K562 (cell line): ENCODE measurements at regions not wholly inside any gene's neighbourhood (a gene's known extent, or its start where the extent isn't known, plus 50 kb on each side); places are given as distances from the start of the nearest gene placed in this dataset.

Source experiments
- ATAC-seq: fragments of 200-7000 bp; cut with Tn5 transposase; 3 replicates; pipeline ENCODE4 v1.9.1; 2020; ENCODE audit warnings: moderate library complexity
- BruUV-seq: library from RNA; stranded (reverse); fragments of 400-500 nt; replicated peaks from 2 replicates; lab custom pipeline; 2021; lab: Mats Ljungman, UMichigan
- CTCF ChIA-PET: fragments of 300-600 bp; formaldehyde crosslinking; extraction: SDS; loops from one replicate; lab custom pipeline; 2021; ENCODE audit warnings: low intra/inter-chr PET ratio; lab: Yijun Ruan, JAX
- POLR2A ChIA-PET: fragments of 300-600, 350-650 bp; sonication (Branson Sonifier 250); formaldehyde crosslinking; extraction: SDS; loops from one replicate; lab custom pipeline; 2021; ENCODE audit warnings: antibody characterized with exemption, inconsistent platforms; lab: Yijun Ruan, JAX
- DNase-seq, 4 experiments: peaks; one replicate each; pipeline versions ENCODE4 v3.0.0 to v3.0.0-alpha.2; 2011 to 2018; ENCODE audit warnings: low spot score in 3 of 4, mixed read lengths in 3 of 4; ENCODE audit errors: extremely low read depth in 1 of 4
- FAIRE-seq: peaks from 2 replicates; lab custom pipeline; 2011; peaks lifted over from hg19 to GRCh38; lab: Jason Lieb, UNC
- H2AFZ ChIP-seq: 2 replicates; pipeline ENCODE4 v1.6.0; 2011; ENCODE audit warnings: low read depth, low read length, control low read depth, inconsistent platforms
- H3K27ac ChIP-seq: fragments of 200-600 bp; 3 replicates; pipeline ENCODE4 v1.8.0; 2011; ENCODE audit warnings: low read depth, mild to moderate bottlenecking, control low read depth, inconsistent platforms, low read length, moderate library complexity, mixed read lengths; ENCODE audit errors: extremely low read depth
- H3K27me3 ChIP-seq, 2 experiments: fragments of 300-600 bp in 1 of 2; 2 replicates in 1 of 2; 3 replicates in 1 of 2; pipeline versions ENCODE4 v1.6.0 to v1.8.0; 2011; ENCODE audit warnings: inconsistent platforms in 2 of 2, low read length in 2 of 2, mild to moderate bottlenecking in 1 of 2, mixed read lengths in 1 of 2, moderate library complexity in 1 of 2; ENCODE audit not compliant: control insufficient read depth in 2 of 2, insufficient read depth in 2 of 2
- H3K36me3 ChIP-seq: fragments of 300-600 bp; 3 replicates; pipeline ENCODE4 v1.8.0; 2011; ENCODE audit warnings: mild to moderate bottlenecking, low read length, inconsistent platforms; ENCODE audit not compliant: control insufficient read depth, insufficient read depth
- H3K4me1 ChIP-seq, 2 experiments: fragments of 200-600 bp in 1 of 2; replicated peaks in 1 of 2; 2 replicates in 1 of 2; 3 replicates in 1 of 2; pipeline versions ENCODE4 v1.5.1 to v1.8.0; 2011; ENCODE audit warnings: inconsistent platforms in 2 of 2, low read length in 2 of 2, mild to moderate bottlenecking in 1 of 2, mixed read lengths in 1 of 2, moderate library complexity in 1 of 2; ENCODE audit not compliant: control insufficient read depth in 2 of 2, insufficient read depth in 2 of 2
- H3K4me2 ChIP-seq: 2 replicates; pipeline ENCODE4 v1.6.1; 2011; ENCODE audit warnings: low read length, control low read depth, inconsistent platforms, mixed read lengths; ENCODE audit not compliant: insufficient read depth
- H3K4me3 ChIP-seq: fragments of 200-600 bp; sonication (generic), shearing (Covaris generic); 2 replicates; pipeline ENCODE4 v1.5.1; 2016; ENCODE audit warnings: control low read depth, inconsistent platforms
- H3K79me2 ChIP-seq: fragments of 200-600 bp; 3 replicates; pipeline ENCODE4 v1.8.0; 2011; ENCODE audit warnings: low read length, inconsistent platforms; ENCODE audit not compliant: control insufficient read depth, insufficient read depth
- H3K9ac ChIP-seq, 2 experiments: 2 replicates each; pipeline versions ENCODE4 v1.6.0 to v1.6.1; 2011; ENCODE audit warnings: low read depth in 2 of 2, low read length in 2 of 2, control low read depth in 1 of 2, inconsistent platforms in 1 of 2, mild to moderate bottlenecking in 1 of 2, mixed read lengths in 1 of 2; ENCODE audit not compliant: insufficient read depth in 1 of 2
- H3K9me1 ChIP-seq: one replicate; pipeline ENCODE4 v1.6.0; 2011; ENCODE audit warnings: inconsistent platforms, mild to moderate bottlenecking, low read length, moderate library complexity; ENCODE audit not compliant: control insufficient read depth, insufficient read depth
- H3K9me3 ChIP-seq: replicated peaks from 2 replicates; pipeline ENCODE4 v1.5.1; 2011; ENCODE audit warnings: low read depth, low read length, inconsistent platforms; ENCODE audit not compliant: control insufficient read depth, insufficient read depth
- H4K20me1 ChIP-seq: replicated peaks from 2 replicates; pipeline ENCODE4 v1.6.1; 2011; ENCODE audit warnings: low read length, inconsistent platforms, mixed read lengths; ENCODE audit not compliant: control insufficient read depth, insufficient read depth
- CEBPG ChIP-seq, 3 experiments: fragments of 200-800 bp in 1 of 3; sonication (Bioruptor generic) in 1 of 3; sonication (generic) in 1 of 3; formaldehyde crosslinking in 1 of 3; IDR thresholded peaks in 2 of 3; conservative IDR thresholded peaks in 1 of 3; 2 replicates each; pipeline versions ENCODE4 v1.6.1 to v1.8.0; 2016 to 2022; ENCODE audit warnings: missing compliant biosample characterization in 2 of 3, missing genetic modification characterization in 2 of 3, mild to moderate bottlenecking in 1 of 3, missing genetic modification reagents in 1 of 3
- GATAD2A ChIP-seq: fragments of 450-650 bp; IDR thresholded peaks from 2 replicates; pipeline ENCODE4 v1.6.1; 2017
- HINFP ChIP-seq: fragments of 450-650 bp; conservative IDR thresholded peaks from 2 replicates; pipeline ENCODE4 v1.6.1; 2016; ENCODE audit warnings: missing genetic modification characterization, low read depth, mild to moderate bottlenecking, control low read depth, missing compliant biosample characterization
- MXI1 ChIP-seq: IDR thresholded peaks from 2 replicates; pipeline ENCODE4 v1.6.1; 2011; ENCODE audit warnings: low read depth, mild to moderate bottlenecking, improper control_type of control experiment, low read length
- RBM34 ChIP-seq: fragments of 200-400 bp; formaldehyde crosslinking; IDR thresholded peaks from 2 replicates; pipeline ENCODE4 v1.6.1; 2018; ENCODE audit warnings: low read length, borderline replicate concordance; ENCODE audit not compliant: insufficient read depth
- WGBS: fragments of 100-300 bp; shearing (Covaris generic); methylation state at CpG from one replicate; pipeline ENCODE4 v1.1.6; 2016; ENCODE audit warnings: low coverage, mixed read lengths; ENCODE audit not compliant: insufficient coverage; ENCODE audit errors: missing lambda C conversion rate; 5-methylcytosine and 5-hydroxymethylcytosine counted together
- in situ Hi-C: fragments of 300-500 bp; cut with MboI; formaldehyde crosslinking; loops from 4 replicates; pipeline ENCODE4 v1.15.0; 2018; ENCODE audit warnings: inconsistent platforms, mixed read lengths
- intact Hi-C: fragments of 100-400 bp; cut with micrococcal nuclease; formaldehyde crosslinking; loops from 2 replicates; pipeline ENCODE4 v1.14.2; 2022
- TF ChIP-seq, protein P1 (sequence below): fragments of 450-650 bp; IDR thresholded peaks from 2 replicates; pipeline ENCODE4 v1.6.1; 2017; ENCODE audit warnings: mild to moderate bottlenecking, moderate library complexity

DNA sequence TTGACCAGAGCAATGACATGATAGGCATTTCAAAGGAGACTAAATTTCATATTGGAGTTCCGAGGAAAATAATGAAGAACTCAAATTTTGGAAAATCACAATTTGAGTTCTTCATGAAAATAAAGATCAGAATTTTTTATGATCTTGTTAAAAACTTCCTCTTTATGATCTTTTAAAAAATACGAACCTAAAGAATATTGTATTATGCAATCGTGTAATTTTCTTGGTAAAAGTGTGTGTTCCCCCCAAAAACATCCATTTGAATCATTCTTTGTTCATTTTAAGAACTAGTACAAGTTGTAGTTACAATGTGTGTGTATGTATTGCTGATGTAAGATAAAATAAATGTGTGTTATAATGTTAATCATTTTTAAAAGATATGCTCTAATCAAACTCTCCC lies 79.3 kb upstream of the PDK4 start:
- no peaks in the 10 kb centered on the region for H3K36me3 ChIP-seq
- no peak overlapping the region for H3K9ac ChIP-seq
- H3K27me3 ChIP-seq = no peaks in the 10 kb centered on the region
- H3K4me1 ChIP-seq = no peaks in the 10 kb centered on the region
- DNase-seq (no peak), FAIRE-seq (no peak), ATAC-seq (no peak)
- ChIA-PET POLR2A (no interaction called here), CTCF (no interaction called here)
- in situ Hi-C loops = loop anchor here (5.0 kb wide), 1 partner anchor 43 kb away; no protein-coding TSS in a partner anchor
- no peaks in the 10 kb centered on the region for H3K9me3 ChIP-seq
- H3K9me1 ChIP-seq = no peaks in the 10 kb centered on the region
- WGBS = 2% methylated on average over 3 of the region's 3 CpGs
- H3K27ac ChIP-seq = no peak overlapping the region
- intact Hi-C loops = no loop called here
- H3K79me2 ChIP-seq = no peaks in the 10 kb centered on the region
- no peak overlapping the region for H3K4me3 ChIP-seq
- BruUV-seq = no TSS peak
- no peak overlapping the region for H3K4me2 ChIP-seq
- H4K20me1 ChIP-seq = no peaks in the 10 kb centered on the region
- TF ChIP-seq CEBPG (CRISPR knock-in tag; IDR thresholded peaks at IDR 0.05) (no peak), CEBPG (tag; conservative IDR thresholded peaks at IDR 0.05 in 1 of 2, IDR thresholded peaks at IDR 0.05 in 1 of 2) (peak in 1 of 2 experiments; percentile 69; a peak in 2 of 4 replicates), GATAD2A (no peak), HINFP (tag) (no peak), MXI1 (no peak), RBM34 (no peak)
- TF ChIP-seq, protein P1, sequence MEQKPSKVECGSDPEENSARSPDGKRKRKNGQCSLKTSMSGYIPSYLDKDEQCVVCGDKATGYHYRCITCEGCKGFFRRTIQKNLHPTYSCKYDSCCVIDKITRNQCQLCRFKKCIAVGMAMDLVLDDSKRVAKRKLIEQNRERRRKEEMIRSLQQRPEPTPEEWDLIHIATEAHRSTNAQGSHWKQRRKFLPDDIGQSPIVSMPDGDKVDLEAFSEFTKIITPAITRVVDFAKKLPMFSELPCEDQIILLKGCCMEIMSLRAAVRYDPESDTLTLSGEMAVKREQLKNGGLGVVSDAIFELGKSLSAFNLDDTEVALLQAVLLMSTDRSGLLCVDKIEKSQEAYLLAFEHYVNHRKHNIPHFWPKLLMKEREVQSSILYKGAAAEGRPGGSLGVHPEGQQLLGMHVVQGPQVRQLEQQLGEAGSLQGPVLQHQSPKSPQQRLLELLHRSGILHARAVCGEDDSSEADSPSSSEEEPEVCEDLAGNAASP = no peak
- TF ChIP-seq, all 486 proteins: peak for 1
- H2AFZ ChIP-seq = no peak overlapping the region
